Loucy (cell line): ENCODE measurements at regions not wholly inside any gene's neighbourhood (a gene's known extent, or its start where the extent isn't known, plus 50 kb on each side); places are given as distances from the start of the nearest gene placed in this dataset.

Experiments
- H2AFZ ChIP-seq: fragments of 200-600 bp; sonication (generic); 2 replicates; pipeline ENCODE4 v1.6.0; 2016; ENCODE audit warnings: antibody characterized with exemption, mild to moderate bottlenecking, low read length, moderate library complexity
- H3F3A ChIP-seq: fragments of 200-600 bp; 2 replicates; pipeline ENCODE4 v1.6.0; 2016; ENCODE audit warnings: antibody characterized with exemption, low read depth, mild to moderate bottlenecking
- H3K27me3 ChIP-seq: fragments of 200-600 bp; sonication (generic); 2 replicates; pipeline ENCODE4 v1.6.1; 2014; ENCODE audit warnings: low read length, mild to moderate bottlenecking; ENCODE audit not compliant: insufficient read depth, poor library complexity, severe bottlenecking
- H3K36me3 ChIP-seq: fragments of 200-600 bp; sonication (generic); 2 replicates; pipeline ENCODE4 v1.6.1; 2016; ENCODE audit warnings: low read length; ENCODE audit not compliant: insufficient read depth
- H3K4me1 ChIP-seq: fragments of 200-600 bp; sonication (generic); 2 replicates; pipeline ENCODE4 v1.5.1; 2014; ENCODE audit warnings: low read length, mild to moderate bottlenecking; ENCODE audit not compliant: insufficient read depth, poor library complexity, severe bottlenecking
- H3K4me2 ChIP-seq: fragments of 200-600 bp; sonication (generic); 2 replicates; pipeline ENCODE4 v1.6.0; 2014; ENCODE audit warnings: antibody characterized with exemption, low read length, low read depth, mild to moderate bottlenecking; ENCODE audit not compliant: poor library complexity, severe bottlenecking
- H3K4me3 ChIP-seq: fragments of 200-600 bp; sonication (generic); 2 replicates; pipeline ENCODE4 v1.5.1; 2014; ENCODE audit warnings: low read length, mild to moderate bottlenecking, mixed read lengths; ENCODE audit not compliant: poor library complexity, severe bottlenecking
- H3K79me2 ChIP-seq: fragments of 200-600 bp; sonication (generic); 2 replicates; pipeline ENCODE4 v1.6.1; 2014; ENCODE audit warnings: low read length; ENCODE audit not compliant: insufficient read depth
- H3K9ac ChIP-seq: fragments of 200-600 bp; sonication (generic); 2 replicates; pipeline ENCODE4 v1.6.0; 2014; ENCODE audit warnings: mild to moderate bottlenecking, low read depth, low read length, moderate library complexity; ENCODE audit not compliant: poor library complexity, severe bottlenecking
- H3K9me2 ChIP-seq: fragments of 200-600 bp; sonication (generic); replicated peaks from 2 replicates; pipeline ENCODE4 v1.6.1; 2016; ENCODE audit warnings: low read depth, low read length, mixed read lengths
- H3K9me3 ChIP-seq: fragments of 200-600 bp; sonication (generic); 2 replicates; pipeline ENCODE4 v1.6.1; 2014; ENCODE audit warnings: mild to moderate bottlenecking, antibody characterized with exemption, low read length, low read depth; ENCODE audit not compliant: insufficient read depth
- H4K20me1 ChIP-seq: fragments of 200-600 bp; sonication (generic); 2 replicates; pipeline ENCODE4 v1.6.0; 2014; ENCODE audit warnings: antibody characterized with exemption, low read length, mild to moderate bottlenecking; ENCODE audit not compliant: insufficient read depth, poor library complexity, severe bottlenecking
- EZH2phosphoT487 ChIP-seq: fragments of 200-600 bp; IDR thresholded peaks from 2 replicates; pipeline ENCODE4 v1.6.1; 2018; ENCODE audit warnings: antibody characterized with exemption, mild to moderate bottlenecking, moderate library complexity, borderline replicate concordance
- TF ChIP-seq, protein P1 (sequence below): fragments of 200-600 bp; sonication (generic); conservative IDR thresholded peaks from 2 replicates; pipeline ENCODE4 v1.5.1; 2014; ENCODE audit warnings: mild to moderate bottlenecking, antibody characterized with exemption, low read length

- Histone ChIP-seq H3K4me1 (no peaks in the 10 kb centered on the region), H4K20me1 (no peaks in the 10 kb centered on the region), H3K4me2 (no peak overlapping the region), H2AFZ (no peak overlapping the region), H3K9ac (no peak overlapping the region), H3K4me3 (no peak overlapping the region), H3K79me2 (no peaks in the 10 kb centered on the region), H3K36me3 (no peaks in the 10 kb centered on the region), H3K27me3 (no peaks in the 10 kb centered on the region), H3K9me2 (no peaks in the 10 kb centered on the region), H3F3A (no peaks in the 10 kb centered on the region), H3K9me3 (no peaks in the 10 kb centered on the region)
- TF ChIP-seq, protein P1, sequence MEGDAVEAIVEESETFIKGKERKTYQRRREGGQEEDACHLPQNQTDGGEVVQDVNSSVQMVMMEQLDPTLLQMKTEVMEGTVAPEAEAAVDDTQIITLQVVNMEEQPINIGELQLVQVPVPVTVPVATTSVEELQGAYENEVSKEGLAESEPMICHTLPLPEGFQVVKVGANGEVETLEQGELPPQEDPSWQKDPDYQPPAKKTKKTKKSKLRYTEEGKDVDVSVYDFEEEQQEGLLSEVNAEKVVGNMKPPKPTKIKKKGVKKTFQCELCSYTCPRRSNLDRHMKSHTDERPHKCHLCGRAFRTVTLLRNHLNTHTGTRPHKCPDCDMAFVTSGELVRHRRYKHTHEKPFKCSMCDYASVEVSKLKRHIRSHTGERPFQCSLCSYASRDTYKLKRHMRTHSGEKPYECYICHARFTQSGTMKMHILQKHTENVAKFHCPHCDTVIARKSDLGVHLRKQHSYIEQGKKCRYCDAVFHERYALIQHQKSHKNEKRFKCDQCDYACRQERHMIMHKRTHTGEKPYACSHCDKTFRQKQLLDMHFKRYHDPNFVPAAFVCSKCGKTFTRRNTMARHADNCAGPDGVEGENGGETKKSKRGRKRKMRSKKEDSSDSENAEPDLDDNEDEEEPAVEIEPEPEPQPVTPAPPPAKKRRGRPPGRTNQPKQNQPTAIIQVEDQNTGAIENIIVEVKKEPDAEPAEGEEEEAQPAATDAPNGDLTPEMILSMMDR = no peak
- no peak for TF ChIP-seq EZH2phosphoT487
Measured at GRCh38 chr14:62445570-62445969, 599.7 kb downstream of the KCNH5 start.

- no peak overlapping the region for H3K9ac ChIP-seq
- H3F3A ChIP-seq = no peaks in the 10 kb centered on the region
- no peaks in the 10 kb centered on the region for H3K79me2 ChIP-seq
- no peak overlapping the region for H3K4me3 ChIP-seq
- H4K20me1 ChIP-seq = no peaks in the 10 kb centered on the region
- TF ChIP-seq, protein P1 = no peak
- TF ChIP-seq EZH2phosphoT487 = no peak
- H3K36me3 ChIP-seq = no peaks in the 10 kb centered on the region
- no peaks in the 10 kb centered on the region for H3K4me1 ChIP-seq
- H3K9me3 ChIP-seq = no peaks in the 10 kb centered on the region
- H3K27me3 ChIP-seq = no peaks in the 10 kb centered on the region
- H3K4me2 ChIP-seq = no peak overlapping the region
- no peak overlapping the region for H2AFZ ChIP-seq
- H3K9me2 ChIP-seq = no peaks in the 10 kb centered on the region
Measured at GRCh38 chr14:62451221-62451620, 594.0 kb downstream of the KCNH5 start.

DNA sequence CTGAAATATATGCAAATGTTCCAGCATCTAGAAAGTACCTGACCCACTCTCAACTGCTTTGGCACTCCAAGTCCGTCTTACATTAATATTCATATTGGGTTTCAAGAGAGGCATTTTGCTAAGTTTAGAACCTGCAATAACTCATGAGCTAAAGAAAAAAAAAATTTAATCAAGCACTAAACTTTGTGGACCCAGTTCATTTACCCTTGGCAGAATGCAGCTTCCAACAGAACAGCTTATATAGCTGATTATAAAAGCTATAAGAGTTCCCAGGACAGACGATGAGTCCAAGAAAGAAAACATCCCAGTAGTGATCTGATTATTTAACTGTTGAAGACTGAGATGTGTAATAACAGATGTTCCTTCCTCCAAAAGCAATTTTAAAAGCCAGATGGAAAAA is 592.0 kb downstream of the KCNH5 start:
- Histone ChIP-seq H3K79me2 (no peaks in the 10 kb centered on the region), H4K20me1 (no peaks in the 10 kb centered on the region), H3K4me1 (no peaks in the 10 kb centered on the region), H3K9me2 (no peaks in the 10 kb centered on the region), H3K27me3 (no peaks in the 10 kb centered on the region), H2AFZ (no peak overlapping the region), H3K9me3 (no peaks in the 10 kb centered on the region), H3F3A (no peaks in the 10 kb centered on the region), H3K4me3 (no peak overlapping the region), H3K4me2 (no peak overlapping the region), H3K9ac (no peak overlapping the region), H3K36me3 (no peaks in the 10 kb centered on the region)
- TF ChIP-seq, protein P1 = no peak
- no peak for TF ChIP-seq EZH2phosphoT487
